ENCODE measurements at regions not wholly inside any gene's neighbourhood (a gene's known extent, or its start where the extent isn't known, plus 50 kb on each side); places are given as distances from the start of the nearest gene placed in this dataset.

GRCh38 chr7:116433246-116433645, 66.3 kb upstream of the CAV2 start:
- H3K4me3 ChIP-seq (ENCODE audit: low read depth, low read length) = no peak overlapping the region
- TF ChIP-seq, protein P1, sequence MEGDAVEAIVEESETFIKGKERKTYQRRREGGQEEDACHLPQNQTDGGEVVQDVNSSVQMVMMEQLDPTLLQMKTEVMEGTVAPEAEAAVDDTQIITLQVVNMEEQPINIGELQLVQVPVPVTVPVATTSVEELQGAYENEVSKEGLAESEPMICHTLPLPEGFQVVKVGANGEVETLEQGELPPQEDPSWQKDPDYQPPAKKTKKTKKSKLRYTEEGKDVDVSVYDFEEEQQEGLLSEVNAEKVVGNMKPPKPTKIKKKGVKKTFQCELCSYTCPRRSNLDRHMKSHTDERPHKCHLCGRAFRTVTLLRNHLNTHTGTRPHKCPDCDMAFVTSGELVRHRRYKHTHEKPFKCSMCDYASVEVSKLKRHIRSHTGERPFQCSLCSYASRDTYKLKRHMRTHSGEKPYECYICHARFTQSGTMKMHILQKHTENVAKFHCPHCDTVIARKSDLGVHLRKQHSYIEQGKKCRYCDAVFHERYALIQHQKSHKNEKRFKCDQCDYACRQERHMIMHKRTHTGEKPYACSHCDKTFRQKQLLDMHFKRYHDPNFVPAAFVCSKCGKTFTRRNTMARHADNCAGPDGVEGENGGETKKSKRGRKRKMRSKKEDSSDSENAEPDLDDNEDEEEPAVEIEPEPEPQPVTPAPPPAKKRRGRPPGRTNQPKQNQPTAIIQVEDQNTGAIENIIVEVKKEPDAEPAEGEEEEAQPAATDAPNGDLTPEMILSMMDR (IDR thresholded peaks at IDR 0.05; ENCODE audit: insufficient read depth, low read depth, low read length) = no peak
- no peak for DNase-seq (ENCODE audit: low read depth)

- H3K4me3 ChIP-seq (ENCODE audit: low read depth, low read length) = no peak overlapping the region
- DNase-seq (ENCODE audit: low read depth) = peak; percentile 72
- TF ChIP-seq, protein P1 (IDR thresholded peaks at IDR 0.05; ENCODE audit: insufficient read depth, low read depth, low read length) = no peak
These were observed 64.7 kb upstream of the CAV2 start for GRCh38 chr7:116434820-116435341.

DNA sequence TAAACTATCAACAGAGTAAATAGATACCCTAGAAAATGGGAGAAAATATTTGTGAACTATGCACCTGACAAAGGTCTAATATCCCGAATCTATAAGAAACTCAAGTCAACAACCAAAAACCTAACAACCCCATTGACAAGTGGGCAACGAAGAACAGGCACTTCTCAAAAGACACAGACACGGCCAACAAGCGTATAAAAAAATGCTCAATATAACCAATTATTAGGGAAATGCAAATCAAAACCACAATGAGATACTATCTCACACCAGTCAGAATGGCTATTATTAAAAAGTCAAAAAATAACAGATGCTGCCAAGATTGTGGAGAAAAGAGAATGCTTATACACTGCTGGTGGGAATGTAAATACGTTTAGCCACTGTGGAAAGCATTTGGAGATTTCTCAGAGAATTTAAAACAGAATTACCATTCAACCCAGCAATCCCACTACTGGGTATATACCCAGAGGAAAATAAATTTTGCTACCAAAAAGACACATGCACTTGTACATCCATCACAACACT, 63.2 kb upstream of the CAV2 start:
- no peak for DNase-seq (ENCODE audit: low read depth)
- TF ChIP-seq, protein P1 (IDR thresholded peaks at IDR 0.05; ENCODE audit: insufficient read depth, low read depth, low read length) = no peak

DNA sequence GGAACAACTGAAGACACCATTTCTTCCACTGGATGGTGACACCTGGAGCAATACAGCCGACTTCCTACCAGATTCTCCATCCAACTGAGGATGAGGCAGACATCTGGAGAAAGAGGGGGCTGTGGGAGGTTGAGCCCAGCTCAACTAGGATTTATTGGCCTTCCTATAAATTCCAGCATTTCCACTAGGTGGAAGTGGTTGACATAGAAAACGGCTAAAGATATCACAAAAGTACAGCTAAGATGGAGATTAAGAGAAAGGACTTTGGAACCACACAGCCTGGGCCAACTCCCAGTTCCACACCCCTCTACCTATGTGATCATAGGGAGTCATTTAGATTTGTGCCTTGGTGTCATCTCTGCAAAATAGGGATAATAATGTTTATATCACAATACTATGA, 61.3 kb upstream of the CAV2 start:
- H3K4me3 ChIP-seq (ENCODE audit: low read depth, low read length) = no peak overlapping the region
- peak; percentile 66 for DNase-seq (ENCODE audit: low read depth)
- TF ChIP-seq, protein P1 (IDR thresholded peaks at IDR 0.05; ENCODE audit: insufficient read depth, low read depth, low read length) = peak; percentile 21

More for the DNA sequence above, 63.2 kb upstream of the CAV2 start:
- H3K4me3 ChIP-seq (ENCODE audit: low read depth, low read length) = no peak overlapping the region

- no peak overlapping the region for H3K4me3 ChIP-seq (ENCODE audit: low read depth, low read length)
- TF ChIP-seq, protein P1 (IDR thresholded peaks at IDR 0.05; ENCODE audit: insufficient read depth, low read depth, low read length) = no peak
- no peak for DNase-seq (ENCODE audit: low read depth)
These were observed 60.5 kb upstream of the CAV2 start for GRCh38 chr7:116439005-116439404.

DNA sequence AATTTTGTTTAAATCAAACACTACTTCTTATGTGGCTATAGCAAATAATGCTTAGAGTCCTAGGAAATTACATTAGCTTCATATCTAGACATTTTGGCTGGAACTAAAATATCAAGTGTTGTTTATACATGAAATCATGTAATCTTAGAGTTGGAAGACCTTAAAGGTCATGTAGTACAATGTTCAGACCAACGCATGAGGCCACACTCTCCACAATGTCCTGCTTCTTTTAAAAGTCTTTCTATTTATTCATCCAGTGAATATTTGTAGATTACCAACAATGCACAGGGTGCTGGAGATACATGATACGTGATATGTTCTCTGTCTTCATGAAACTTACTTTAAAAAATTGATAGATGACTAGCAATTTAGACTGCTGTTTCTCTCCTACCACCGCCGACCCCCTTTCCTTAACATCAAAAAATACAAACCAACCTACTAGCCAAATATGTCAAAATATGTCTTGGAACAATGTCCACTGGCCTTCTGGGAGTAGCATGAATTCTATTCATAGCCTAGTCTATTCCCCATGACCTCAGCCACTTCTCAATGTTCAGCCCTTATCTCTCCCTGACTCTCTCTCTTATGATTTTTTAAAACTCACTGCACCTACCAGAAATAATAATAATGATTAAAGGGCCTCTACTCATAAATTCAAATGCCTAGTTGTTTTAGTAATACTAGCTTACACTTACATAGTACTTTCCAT, 59.5 kb upstream of the CAV2 start:
- DNase-seq (ENCODE audit: low read depth) = no peak

More for the DNA sequence above, 59.5 kb upstream of the CAV2 start:
- TF ChIP-seq, protein P1 (IDR thresholded peaks at IDR 0.05; ENCODE audit: insufficient read depth, low read depth, low read length) = no peak
- no peak overlapping the region for H3K4me3 ChIP-seq (ENCODE audit: low read depth, low read length)

All from fibroblast of villous mesenchyme (primary cell).